ENCODE measurements at regions not wholly inside any gene's neighbourhood (a gene's known extent, or its start where the extent isn't known, plus 50 kb on each side); places are given as distances from the start of the nearest gene placed in this dataset.

DNA sequence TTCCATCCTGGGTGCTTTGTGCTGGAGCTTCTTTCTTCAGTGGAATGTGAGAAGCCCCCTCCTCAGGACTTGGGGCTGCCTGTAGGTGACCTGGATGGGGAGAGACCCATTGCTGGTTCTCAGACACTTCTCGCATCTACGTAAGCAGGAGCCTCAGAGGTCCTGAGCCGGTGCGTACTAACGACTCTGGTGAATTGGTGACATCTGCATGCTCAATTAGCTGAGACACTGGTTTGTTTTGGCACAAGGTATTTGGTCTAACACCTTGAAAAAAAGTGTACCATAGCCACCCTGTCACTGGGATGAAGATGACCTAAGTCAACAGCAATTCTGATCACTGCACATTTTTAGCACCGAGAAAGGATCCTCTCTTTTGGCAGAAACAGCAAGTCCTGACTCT lies 57.7 kb downstream of the LRRC30 start:
- DNase-seq: no peak

GRCh38 chr18:7290077-7290476 lies 59.2 kb downstream of the LRRC30 start:
- no peak for DNase-seq

DNA sequence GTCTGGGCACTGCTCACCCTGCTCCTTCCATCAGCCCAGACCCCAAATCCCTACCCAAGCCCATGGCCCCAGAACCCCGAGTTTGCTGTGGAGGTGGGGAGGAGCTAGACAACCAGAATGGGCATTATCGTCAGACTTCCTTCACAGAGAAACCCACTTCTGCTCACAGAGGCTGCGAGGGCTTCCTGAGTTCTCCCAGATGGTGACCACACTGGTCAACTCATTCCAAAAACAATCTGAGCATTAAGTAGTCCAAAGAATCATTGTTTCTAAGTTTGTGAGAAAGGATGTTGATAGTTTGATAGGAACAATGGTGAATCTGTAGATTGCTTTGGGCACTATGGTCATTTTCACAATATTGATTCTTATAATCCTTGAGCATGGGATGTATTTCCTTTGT lies 60.2 kb downstream of the LRRC30 start:
- DNase-seq: no peak

DNA sequence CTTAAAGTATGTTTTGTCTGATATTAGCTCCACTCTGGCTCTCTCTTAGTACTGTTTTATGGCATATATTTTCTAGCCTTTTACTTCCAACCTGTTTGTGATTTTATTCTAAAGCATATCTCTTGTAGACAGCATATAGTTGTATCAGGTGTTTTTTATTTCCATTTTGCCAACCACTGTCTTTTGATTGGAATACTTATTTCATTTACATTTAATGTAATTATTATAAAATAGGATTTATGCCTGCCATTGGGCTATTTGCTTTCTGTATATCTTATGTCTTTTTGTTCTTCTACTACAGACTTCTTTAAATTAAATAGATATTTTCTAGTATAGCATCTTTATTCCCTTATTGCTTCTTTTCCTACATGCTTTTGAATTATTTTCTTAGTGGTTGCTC lies 67.3 kb downstream of the LRRC30 start:
- DNase-seq: no peak

DNA sequence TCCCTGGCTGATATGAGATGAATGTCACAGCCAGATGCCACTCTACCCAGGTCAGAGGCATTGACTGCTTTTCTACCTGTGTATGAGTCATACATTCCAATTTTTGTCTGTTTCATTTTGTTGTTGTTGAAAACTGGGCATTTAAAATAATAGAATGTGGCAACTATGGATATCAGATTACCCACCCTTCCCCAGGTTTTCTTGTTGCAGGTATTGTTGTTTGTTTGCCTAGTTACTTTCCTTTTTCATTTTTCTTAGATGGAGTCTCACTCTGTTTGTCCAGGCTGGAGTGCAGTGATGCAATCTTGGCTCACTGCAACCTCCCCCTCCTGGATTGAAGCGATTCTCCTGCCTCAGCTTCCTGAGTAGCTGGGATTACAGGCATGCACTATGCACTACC lies 70.2 kb downstream of the LRRC30 start:
- no peak for DNase-seq

DNA sequence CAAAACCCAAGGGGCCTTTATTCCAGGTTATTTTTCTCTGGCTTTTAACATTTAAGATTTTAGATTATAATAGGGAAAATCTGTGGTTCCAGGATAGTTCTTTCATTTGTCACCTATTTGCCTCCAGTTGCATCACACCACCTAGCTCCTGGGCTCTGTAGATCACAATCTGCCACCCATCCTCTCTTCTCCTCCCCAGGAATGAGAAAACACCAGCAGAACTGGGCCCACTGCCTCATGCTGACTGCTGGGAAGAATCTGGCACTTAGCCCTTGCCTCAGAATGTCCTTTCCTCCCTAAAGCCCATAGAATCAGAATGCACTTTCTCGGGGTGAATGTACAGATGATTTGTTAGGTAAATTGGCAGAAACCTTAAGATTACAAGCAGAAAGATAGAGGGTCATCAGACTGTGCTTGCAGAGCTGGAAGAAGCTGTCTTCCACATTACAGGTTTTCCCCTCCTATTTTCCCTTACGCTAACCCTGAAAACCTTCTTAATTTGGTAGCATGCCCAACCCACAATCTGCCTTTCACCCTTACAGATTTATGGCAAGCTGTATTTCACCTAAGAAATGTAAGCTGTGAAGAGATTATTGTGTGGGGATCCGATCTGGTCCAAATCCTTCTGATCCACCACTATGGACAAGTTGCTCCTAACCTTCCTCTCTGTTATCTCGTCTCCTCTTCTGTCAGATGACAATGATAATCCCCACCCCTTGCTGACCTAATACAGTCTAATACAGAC lies 72.6 kb downstream of the LRRC30 start:
- peak; percentile 17 for DNase-seq

- DNase-seq: no peak
These were observed 73.1 kb downstream of the LRRC30 start for GRCh38 chr18:7304061-7304370.

DNA sequence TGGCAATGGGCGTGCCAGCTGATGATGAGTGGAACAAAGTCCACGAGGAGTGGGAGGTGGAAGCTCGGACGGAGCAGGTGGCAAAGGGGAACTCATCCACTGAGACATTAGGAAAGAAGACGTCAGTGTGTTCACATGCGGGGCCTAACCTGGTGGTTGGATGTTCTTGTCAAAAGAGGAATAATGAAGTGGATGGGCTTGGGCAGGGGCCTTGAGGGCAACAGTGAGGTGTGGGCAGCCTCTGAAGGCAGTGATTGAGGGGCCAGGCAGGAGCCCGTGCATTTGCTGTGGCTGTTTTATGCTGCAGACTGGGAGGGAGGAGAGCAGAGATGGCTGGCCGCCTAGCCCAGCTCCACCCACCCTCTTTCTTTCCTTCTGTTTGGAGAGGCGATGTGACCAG lies 74.5 kb downstream of the LRRC30 start:
- no peak for DNase-seq

DNA sequence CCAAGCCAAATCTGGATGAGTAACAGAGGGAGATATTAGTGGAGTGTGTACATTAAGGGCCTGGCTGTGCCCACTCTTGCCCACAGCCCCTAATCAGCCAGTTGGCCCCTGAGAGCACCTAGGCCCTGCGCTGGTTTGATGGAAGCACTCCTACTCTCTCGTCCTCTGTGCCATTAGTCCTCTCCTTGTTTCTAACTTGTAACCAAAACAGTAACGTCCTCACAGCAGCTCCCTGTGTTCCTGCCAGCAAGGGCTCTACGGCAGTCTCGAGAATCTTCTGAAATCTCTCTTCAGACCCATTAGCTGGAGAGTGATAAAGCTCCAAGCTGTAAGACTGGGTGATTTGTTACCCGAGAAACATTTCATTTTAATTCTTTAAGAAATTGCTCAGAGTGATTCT lies 76.1 kb downstream of the LRRC30 start:
- no peak for DNase-seq

GRCh38 chr18:7307526-7307925 lies 76.6 kb downstream of the LRRC30 start:
- no peak for DNase-seq

DNA sequence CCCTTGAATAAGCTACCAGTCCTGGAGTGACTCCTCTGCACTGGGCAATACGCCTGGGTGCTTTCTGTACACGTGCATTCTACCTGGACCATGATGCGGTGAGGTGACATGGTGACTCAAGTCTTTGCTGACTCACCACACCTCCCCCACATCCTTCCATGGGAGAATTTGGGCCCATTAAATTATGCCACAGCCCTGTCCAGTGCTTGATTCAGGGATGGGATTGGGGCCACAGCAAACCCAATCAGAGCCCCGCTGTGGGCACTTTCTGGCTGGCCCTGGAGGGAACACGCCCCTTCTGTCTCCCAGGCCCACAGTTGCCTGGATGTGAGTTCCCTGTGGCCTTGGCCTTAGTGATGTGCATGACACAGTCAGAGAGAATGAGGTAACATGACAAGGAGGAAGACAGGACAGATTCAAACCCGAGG lies 86.9 kb downstream of the LRRC30 start:
- no peak for DNase-seq

- DNase-seq: no peak
These were observed 88.3 kb downstream of the LRRC30 start for GRCh38 chr18:7319161-7319560.

- no peak for DNase-seq
These were observed 90.9 kb downstream of the LRRC30 start for GRCh38 chr18:7321831-7322230.

DNA sequence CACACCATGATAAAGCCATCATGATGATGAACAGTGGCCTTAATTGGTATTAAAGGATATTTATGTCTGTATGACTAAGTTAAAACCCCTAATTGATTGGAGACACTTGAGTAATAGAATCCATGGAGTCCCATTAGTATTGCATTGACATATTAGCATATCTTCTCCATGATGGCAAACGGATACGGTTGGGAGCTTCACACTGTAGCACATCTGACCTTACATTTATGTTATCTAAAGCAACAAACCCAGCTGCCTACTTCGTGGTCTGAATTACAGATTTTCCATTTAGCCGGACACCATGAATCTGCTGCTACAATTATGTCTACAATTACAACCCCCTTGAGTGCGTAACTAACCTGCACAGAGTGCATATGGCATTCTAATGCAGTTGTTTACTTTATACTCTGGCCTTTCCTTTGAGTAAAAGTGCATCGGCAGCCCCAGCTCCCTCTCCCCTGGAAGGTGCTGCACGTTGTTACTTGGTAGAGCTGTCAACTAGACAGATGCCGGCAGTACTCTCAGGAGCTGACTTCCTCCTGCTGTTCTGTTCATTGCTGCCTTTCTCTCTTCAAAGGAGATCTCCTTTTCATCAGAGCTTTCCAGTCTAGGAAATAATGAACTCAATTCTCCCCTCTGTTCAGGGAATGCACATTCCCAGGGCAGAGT lies 92.1 kb downstream of the LRRC30 start:
- DNase-seq: no peak

GRCh38 chr18:7325126-7325430 lies 94.2 kb downstream of the LRRC30 start:
- peak; percentile 14 for DNase-seq

- peak; percentile 13 for DNase-seq
These were observed 98.1 kb downstream of the LRRC30 start for GRCh38 chr18:7329016-7329415.

- peak; percentile 3 for DNase-seq
These were observed 101.6 kb downstream of the LRRC30 start for GRCh38 chr18:7332452-7332851.

DNA sequence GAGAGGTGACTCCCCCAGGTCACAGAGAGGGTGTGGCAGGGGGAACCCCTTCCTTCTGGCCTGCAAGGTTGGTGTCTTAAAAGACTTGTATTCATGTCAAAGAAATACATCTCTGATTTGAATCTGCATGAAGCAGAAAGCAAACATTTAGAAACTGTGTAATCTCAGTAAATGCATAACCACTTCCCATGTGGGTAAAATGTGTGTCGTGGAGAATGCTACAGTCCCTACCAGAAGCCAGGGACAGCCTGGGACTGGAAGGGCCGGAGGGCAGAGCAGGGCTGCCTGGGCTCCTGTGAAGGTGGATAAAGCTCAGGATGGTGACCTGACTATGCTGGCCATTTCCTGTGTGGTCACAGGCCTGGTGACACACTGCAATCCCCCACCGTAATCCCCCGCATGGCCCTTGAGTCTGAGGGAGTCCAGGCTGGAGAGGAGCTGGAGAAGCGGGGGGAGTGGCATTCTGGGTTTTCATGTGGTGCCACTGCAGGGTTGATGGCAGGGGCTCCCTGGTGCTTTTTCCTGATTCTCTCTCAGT lies 102.2 kb downstream of the LRRC30 start:
- no peak for DNase-seq

DNA sequence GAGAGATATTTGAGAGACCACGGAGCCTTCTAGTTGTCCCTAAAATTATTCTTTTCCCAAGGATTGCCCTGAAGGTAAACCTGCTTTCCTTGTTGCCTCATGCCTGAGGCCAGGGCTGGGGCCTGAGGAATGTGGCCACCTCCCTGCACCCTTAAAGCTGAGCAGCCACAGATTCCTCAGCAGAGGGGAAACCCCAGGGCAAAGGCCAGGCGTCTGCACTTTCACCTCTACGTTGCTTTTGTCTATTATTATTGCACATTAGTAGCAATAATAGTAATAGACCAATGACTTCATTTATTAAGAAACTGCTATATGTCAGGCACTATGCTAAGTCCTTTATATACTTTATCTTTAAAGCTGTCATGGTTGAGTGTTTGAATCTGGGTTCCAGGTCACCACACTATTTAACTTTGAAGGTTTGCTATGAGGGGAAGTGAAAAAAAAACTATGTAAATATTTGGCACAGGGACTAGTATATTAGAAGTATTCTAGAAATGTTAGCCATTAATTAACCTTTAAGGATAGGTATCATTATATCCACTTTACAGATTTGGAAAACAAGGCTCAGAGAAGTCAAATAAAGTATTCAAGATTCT lies 104.2 kb downstream of the LRRC30 start:
- DNase-seq: no peak

- DNase-seq: no peak
These were observed 105.7 kb downstream of the LRRC30 start for GRCh38 chr18:7336623-7337022.

GRCh38 chr18:7338846-7339245 lies 108.0 kb downstream of the LRRC30 start:
- DNase-seq: no peak

DNA sequence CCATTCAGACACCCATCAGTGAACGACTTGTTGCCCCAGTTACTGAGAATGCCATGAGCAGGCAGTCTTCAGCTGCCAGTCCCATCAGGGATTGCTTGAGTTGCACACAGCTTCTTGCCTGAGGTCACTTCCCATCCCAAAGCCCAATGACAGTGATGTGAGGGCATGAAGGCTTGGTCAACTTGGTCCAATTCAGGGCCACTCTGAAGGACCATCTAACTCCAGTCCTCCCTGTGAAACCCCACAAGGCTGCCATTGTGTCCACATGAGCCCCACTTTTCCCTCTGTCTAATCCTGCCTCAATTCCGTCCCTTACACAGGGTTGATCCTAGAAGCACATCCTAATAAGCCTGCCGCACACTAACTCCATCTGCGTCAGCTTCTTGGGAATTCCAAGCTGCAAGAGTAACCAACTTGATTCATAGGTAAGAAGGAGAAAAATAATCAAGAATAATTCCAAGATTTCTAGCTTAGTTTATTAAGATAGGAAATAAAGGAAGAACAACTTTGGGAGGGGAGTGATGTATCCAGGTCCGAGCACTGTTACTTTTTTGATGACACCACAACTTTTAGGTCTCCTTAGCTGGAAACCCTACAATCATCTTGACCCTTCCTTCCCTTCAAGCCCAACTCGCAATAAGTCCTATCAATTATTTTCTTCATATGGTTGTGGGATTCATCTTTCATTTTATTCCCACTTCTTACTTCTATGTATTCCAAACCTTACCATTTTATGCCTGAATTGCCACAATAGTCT lies 110.9 kb downstream of the LRRC30 start:
- DNase-seq: no peak

DNA sequence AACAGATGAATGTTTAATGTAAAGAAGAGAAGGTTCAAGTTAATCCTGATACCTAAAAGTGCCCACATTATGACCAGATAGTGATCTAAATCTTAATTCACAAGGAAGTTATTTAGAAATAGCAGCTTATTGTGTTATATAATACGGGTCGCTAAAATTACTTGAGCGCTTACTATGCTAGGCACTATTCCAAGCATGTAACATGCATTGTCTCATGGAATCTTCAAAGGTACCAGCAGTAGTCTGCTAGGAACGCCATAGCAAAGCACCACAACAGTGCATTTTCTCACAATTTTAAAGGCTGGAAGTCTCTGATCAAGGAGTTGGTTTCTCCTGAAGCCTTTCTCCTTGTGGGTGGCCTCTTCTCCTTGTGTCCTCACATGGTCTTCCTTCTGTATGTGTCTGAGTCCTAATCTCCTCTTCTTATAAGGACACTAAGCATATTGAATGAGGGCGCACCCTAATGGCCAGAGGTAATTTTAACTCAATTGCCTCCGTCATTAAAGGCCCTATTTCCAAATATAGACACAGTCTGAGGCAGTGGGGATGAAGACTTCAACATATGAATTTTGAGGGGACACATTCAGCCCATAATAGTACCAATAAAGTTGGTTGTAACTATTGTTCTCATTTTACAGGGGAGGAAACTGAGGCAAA lies 118.4 kb downstream of the LRRC30 start:
- no peak for DNase-seq
